HG03460 (cell line): ENCODE measurements at regions not wholly inside any gene's neighbourhood (a gene's known extent, or its start where the extent isn't known, plus 50 kb on each side); places are given as distances from the start of the nearest gene placed in this dataset.

Source experiments
- ATAC-seq: cut with Tn5 transposase; IDR thresholded peaks from one replicate; pipeline ENCODE4 v1.9.1; 2021; ENCODE audit not compliant: unreplicated experiment

- peak; percentile 55 for ATAC-seq
Observed at GRCh38 chr3:160129459-160130061, 95.7 kb upstream of the C3orf80 start.

- no peak for ATAC-seq
Observed at GRCh38 chr3:160130071-160130470, 95.2 kb upstream of the C3orf80 start.

GRCh38 chr3:160130950-160131349 is 94.3 kb upstream of the C3orf80 start:
- no peak for ATAC-seq

GRCh38 chr3:160132226-160132625 is 93.0 kb upstream of the C3orf80 start:
- no peak for ATAC-seq

GRCh38 chr3:160133757-160134156 is 91.5 kb upstream of the C3orf80 start:
- ATAC-seq: no peak

GRCh38 chr3:160134454-160134853 is 90.8 kb upstream of the C3orf80 start:
- no peak for ATAC-seq

GRCh38 chr3:160134964-160135363 is 90.3 kb upstream of the C3orf80 start:
- no peak for ATAC-seq

- ATAC-seq: no peak
Observed at GRCh38 chr3:160135851-160136250, 89.4 kb upstream of the C3orf80 start.

GRCh38 chr3:160136421-160136820 is 88.8 kb upstream of the C3orf80 start:
- no peak for ATAC-seq

- no peak for ATAC-seq
Observed at GRCh38 chr3:160139291-160139690, 85.9 kb upstream of the C3orf80 start.

- ATAC-seq: no peak
Observed at GRCh38 chr3:160140756-160141155, 84.5 kb upstream of the C3orf80 start.

GRCh38 chr3:160141485-160142185 is 83.6 kb upstream of the C3orf80 start:
- no peak for ATAC-seq

- ATAC-seq: no peak
Observed at GRCh38 chr3:160143482-160143881, 81.7 kb upstream of the C3orf80 start.

- ATAC-seq: no peak
Observed at GRCh38 chr3:160150066-160150465, 75.2 kb upstream of the C3orf80 start.

- no peak for ATAC-seq
Observed at GRCh38 chr3:160150525-160150924, 74.7 kb upstream of the C3orf80 start.

GRCh38 chr3:160152638-160153037 is 72.6 kb upstream of the C3orf80 start:
- no peak for ATAC-seq

- ATAC-seq: no peak
Observed at GRCh38 chr3:160154033-160154432, 71.2 kb upstream of the C3orf80 start.

GRCh38 chr3:160154596-160154995 is 70.6 kb upstream of the C3orf80 start:
- ATAC-seq: no peak

- ATAC-seq: no peak
Observed at GRCh38 chr3:160157321-160157720, 67.9 kb upstream of the C3orf80 start.

GRCh38 chr3:160159341-160159740 is 65.9 kb upstream of the C3orf80 start:
- ATAC-seq: no peak

GRCh38 chr3:160159806-160160205 is 65.4 kb upstream of the C3orf80 start:
- ATAC-seq: no peak

GRCh38 chr3:160161921-160162320 is 63.3 kb upstream of the C3orf80 start:
- no peak for ATAC-seq

GRCh38 chr3:160162440-160162839 is 62.8 kb upstream of the C3orf80 start:
- ATAC-seq: no peak
